ENCODE measurements at regions not wholly inside any gene's neighbourhood (a gene's known extent, or its start where the extent isn't known, plus 50 kb on each side); places are given as distances from the start of the nearest gene placed in this dataset.

DNA sequence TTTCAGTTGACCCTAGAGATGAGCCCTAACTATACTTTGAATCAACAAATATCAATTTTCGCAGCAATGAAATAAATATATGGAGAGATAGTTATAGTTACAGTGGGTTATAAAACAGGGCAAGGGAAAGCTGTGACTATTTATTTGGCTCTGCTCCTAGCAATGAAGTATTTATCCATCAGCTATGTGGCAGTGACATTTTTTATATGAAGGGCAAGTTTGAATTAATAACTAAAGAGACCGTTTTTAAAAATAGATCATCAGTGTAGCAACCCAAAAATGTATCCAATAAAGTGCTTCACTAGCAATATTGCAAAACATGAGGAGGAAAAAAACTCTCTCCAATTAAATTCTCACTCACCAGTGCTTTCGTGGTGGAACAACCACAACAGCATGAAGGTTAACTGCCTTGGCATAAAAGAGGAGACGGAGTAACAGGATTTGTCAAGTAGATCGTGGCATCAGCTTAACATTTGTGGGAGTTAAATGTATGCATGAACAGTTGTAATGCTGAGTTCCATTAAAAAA, 58.1 kb upstream of the NUDT4 start:
- TF ChIP-seq EZH2 (IDR thresholded peaks at IDR 0.05; ENCODE audit: insufficient read depth, poor library complexity, severe bottlenecking) (no peak), EZH2phosphoT487 (IDR thresholded peaks at IDR 0.05; ENCODE audit: insufficient read depth, low read depth) (no peak)
